GM21390 (cell line): ENCODE measurements at regions not wholly inside any gene's neighbourhood (a gene's known extent, or its start where the extent isn't known, plus 50 kb on each side); places are given as distances from the start of the nearest gene placed in this dataset.

ENCODE experiments used
- ATAC-seq: cut with Tn5 transposase; IDR thresholded peaks from one replicate; pipeline ENCODE4 v1.9.1; 2021; ENCODE audit not compliant: unreplicated experiment

- ATAC-seq: no peak
These were observed 61.4 kb upstream of the UFL1 start for GRCh38 chr6:96460052-96460700.

- ATAC-seq: peak; percentile 52
These were observed 56.2 kb upstream of the UFL1 start for GRCh38 chr6:96465321-96465903.

GRCh38 chr6:96466147-96466863 lies 55.3 kb upstream of the UFL1 start:
- ATAC-seq: peak; percentile 72

GRCh38 chr6:96467814-96468213 lies 53.8 kb upstream of the UFL1 start:
- ATAC-seq: no peak

- ATAC-seq: no peak
These were observed 53.3 kb upstream of the UFL1 start for GRCh38 chr6:96468281-96468680.

GRCh38 chr6:96468681-96469224 lies 52.9 kb upstream of the UFL1 start:
- ATAC-seq: no peak

- ATAC-seq: no peak
These were observed 52.3 kb upstream of the UFL1 start for GRCh38 chr6:96469312-96469711.

- ATAC-seq: no peak
These were observed 51.3 kb upstream of the UFL1 start for GRCh38 chr6:96470296-96470695.
